Naive thymus-derived CD4-positive, alpha-beta T cell (primary cell): ENCODE measurements at regions not wholly inside any gene's neighbourhood (a gene's known extent, or its start where the extent isn't known, plus 50 kb on each side); places are given as distances from the start of the nearest gene placed in this dataset. TPM values are rescaled to one million over a fixed set of nuclear protein-coding genes. Genes with fewer than 3 reads are reported as not detected.

Source experiments
- ATAC-seq: fragments of 150-1000 bp; cut with Tn5 transposase; 2 replicates; pipeline ENCODE4 v1.10.0; 2021; ENCODE audit warnings: mild to moderate bottlenecking, moderate library complexity
- CTCF ChIA-PET: fragments of 350-600 bp; sonication (Branson Sonifier 250); formaldehyde crosslinking; loops from one replicate; lab custom pipeline; 2021; ENCODE audit warnings: antibody characterized with exemption; lab: Charles Lee
- POLR2A ChIA-PET: fragments of 350-600 bp; sonication (Branson Sonifier 250); formaldehyde crosslinking; loops from one replicate; lab custom pipeline; 2021; ENCODE audit warnings: antibody characterized with exemption, inconsistent platforms; lab: Charles Lee
- DNase-seq, 9 donors: peaks; one replicate each; pipeline versions ENCODE4 v3.0.0 to v3.0.0-alpha.2; 2020 to 2022; ENCODE audit warnings: mixed read lengths in 1 of 9
- H3K27ac ChIP-seq: one replicate; pipeline ENCODE4 v1.7.0; 2013; ENCODE audit warnings: mild to moderate bottlenecking, low read depth, low read length, moderate library complexity
- H3K27me3 ChIP-seq, 2 donors: one replicate each; pipeline ENCODE4 v1.7.0; 2013; ENCODE audit warnings: low read length in 2 of 2, mild to moderate bottlenecking in 2 of 2, moderate library complexity in 2 of 2; ENCODE audit not compliant: control insufficient read depth in 2 of 2, insufficient read depth in 2 of 2
- H3K36me3 ChIP-seq, 3 experiments: 1 replicate in 2 of 3; 2 replicates in 1 of 3; pipeline ENCODE4 v1.7.0; 2013; ENCODE audit warnings: low read length in 3 of 3, mild to moderate bottlenecking in 3 of 3, moderate library complexity in 1 of 3; ENCODE audit not compliant: insufficient read depth in 3 of 3, control insufficient read depth in 2 of 3
- H3K4me1 ChIP-seq, 2 donors: one replicate each; pipeline ENCODE4 v1.7.0; 2013; ENCODE audit warnings: low read length in 2 of 2, mild to moderate bottlenecking in 2 of 2, moderate library complexity in 1 of 2; ENCODE audit not compliant: control insufficient read depth in 2 of 2, insufficient read depth in 2 of 2
- H3K4me3 ChIP-seq: 2 replicates; pipeline ENCODE4 v1.7.0; 2013; ENCODE audit warnings: mild to moderate bottlenecking, low read length
- H3K9me3 ChIP-seq, 3 experiments: 1 replicate in 2 of 3; 2 replicates in 1 of 3; pipeline ENCODE4 v1.7.0; 2013; ENCODE audit warnings: low read length in 3 of 3; ENCODE audit not compliant: control insufficient read depth in 2 of 3
- H3K27ac Mint-ChIP-seq, 9 donors: one replicate each; pipeline ENCODE4 v1.8.0; 2020 to 2022; ENCODE audit warnings: mixed read lengths in 9 of 9, mild to moderate bottlenecking in 8 of 9, moderate library complexity in 5 of 9, inconsistent platforms in 2 of 9
- H3K27me3 Mint-ChIP-seq, 5 donors: one replicate each; pipeline ENCODE4 v1.8.0; 2021 to 2022; ENCODE audit warnings: mixed read lengths in 5 of 5, mild to moderate bottlenecking in 1 of 5
- H3K36me3 Mint-ChIP-seq, 5 donors: one replicate each; pipeline ENCODE4 v1.8.0; 2020 to 2022; ENCODE audit warnings: mixed read lengths in 5 of 5, mild to moderate bottlenecking in 3 of 5, inconsistent platforms in 1 of 5
- H3K4me1 Mint-ChIP-seq, 7 donors: one replicate each; pipeline ENCODE4 v1.8.0; 2020 to 2022; ENCODE audit warnings: mixed read lengths in 7 of 7, mild to moderate bottlenecking in 3 of 7, inconsistent platforms in 1 of 7
- H3K4me3 Mint-ChIP-seq, 10 donors: one replicate each; pipeline ENCODE4 v1.8.0; 2020 to 2022; ENCODE audit warnings: mild to moderate bottlenecking in 10 of 10, mixed read lengths in 10 of 10, moderate library complexity in 6 of 10, inconsistent platforms in 2 of 10
- H3K9me3 Mint-ChIP-seq, 11 donors: one replicate each; pipeline ENCODE4 v1.8.0; 2020 to 2022; ENCODE audit warnings: mixed read lengths in 11 of 11, mild to moderate bottlenecking in 4 of 11, inconsistent platforms in 1 of 11, moderate library complexity in 1 of 11
- intact Hi-C, 2 donors: fragments of 100-400 bp; cut with micrococcal nuclease; formaldehyde crosslinking; loops; one replicate each; pipeline ENCODE4 v1.15.1; 2023
- microRNA-seq: library from miRNA; unstranded; fragments of <30 nt; microRNA quantifications from one replicate; pipeline ENCODE4 v1.2.0, GENCODE V29; 2022; ENCODE audit warnings: borderline microRNAs expressed

DNA sequence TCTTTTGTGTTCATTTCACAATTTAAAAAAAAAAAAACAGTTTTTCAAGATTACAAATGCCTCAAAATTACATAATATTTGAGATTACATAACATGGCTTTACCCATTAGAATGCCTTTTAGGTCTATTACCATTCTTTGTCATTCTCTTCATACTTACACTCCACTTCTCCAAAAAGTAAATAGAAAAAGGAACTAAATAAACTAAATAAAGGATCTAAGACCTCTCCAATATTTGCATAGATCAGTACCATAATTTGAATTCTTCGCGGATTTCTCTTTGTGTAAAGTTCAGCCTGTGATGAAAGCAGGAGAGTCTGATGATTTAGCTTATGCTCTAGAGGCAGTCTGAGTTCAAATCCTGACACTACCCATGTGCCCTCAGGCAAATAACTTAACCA lies 56.4 kb upstream of the C1GALT1 start:
- POLR2A ChIA-PET = no interaction called here

DNA sequence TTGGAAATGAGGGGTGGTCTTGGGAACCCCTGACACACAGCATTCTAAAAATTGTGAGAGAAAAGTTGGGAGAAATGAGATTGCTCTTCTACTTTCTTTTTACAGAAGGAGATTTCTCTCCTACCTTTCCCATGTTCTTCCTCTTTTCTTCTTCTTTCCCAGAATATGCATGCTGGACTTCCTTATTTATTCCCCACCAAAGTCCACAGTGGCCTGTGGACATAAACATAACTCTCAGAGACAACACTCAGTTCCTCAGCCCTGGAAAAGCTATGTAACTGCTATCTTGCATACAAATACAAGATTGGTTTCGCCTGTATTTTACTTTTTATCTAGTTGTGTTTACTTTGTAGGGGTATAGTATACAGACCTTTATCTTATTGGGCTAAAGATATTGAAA lies 54.6 kb upstream of the C1GALT1 start:
- Mint-ChIP-seq H3K9me3 (peaks cover 0 to 2% (median 0%) of the 10 kb centered on the region in 11 donors), H3K27ac (no peak overlapping the region), H3K4me1 (peaks cover 3 to 11% (median 6%) of the 10 kb centered on the region in 7 donors), H3K4me3 (no peak overlapping the region), H3K27me3 (peaks cover 0 to 4% (median 0%) of the 10 kb centered on the region in 5 donors), H3K36me3 (no peaks in the 10 kb centered on the region)
- no peak overlapping the region for H3K27ac ChIP-seq
- ATAC-seq (no peak), DNase-seq (no peak)
- H3K4me3 ChIP-seq = no peak overlapping the region
- CTCF ChIA-PET = no interaction called here
- no peaks in the 10 kb centered on the region for H3K27me3 ChIP-seq
- no peaks in the 10 kb centered on the region for H3K4me1 ChIP-seq
- H3K36me3 ChIP-seq = no peaks in the 10 kb centered on the region
- POLR2A ChIA-PET = no interaction called here
- H3K9me3 ChIP-seq = no peaks in the 10 kb centered on the region
- intact Hi-C loops = no loop called here

More for the DNA sequence above, 56.4 kb upstream of the C1GALT1 start:
- Mint-ChIP-seq H3K9me3 (peaks cover 0 to 2% (median 0%) of the 10 kb centered on the region in 11 donors), H3K27me3 (peaks cover 0 to 4% (median 0%) of the 10 kb centered on the region in 5 donors), H3K27ac (no peak overlapping the region), H3K4me1 (peaks cover 0 to 6% (median 4%) of the 10 kb centered on the region in 7 donors), H3K4me3 (no peak overlapping the region), H3K36me3 (no peaks in the 10 kb centered on the region)
- Histone ChIP-seq H3K36me3 (no peaks in the 10 kb centered on the region), H3K4me3 (no peak overlapping the region), H3K4me1 (no peaks in the 10 kb centered on the region), H3K27me3 (no peaks in the 10 kb centered on the region), H3K27ac (no peak overlapping the region), H3K9me3 (no peaks in the 10 kb centered on the region)
- intact Hi-C loops = no loop called here
- ATAC-seq = peak; percentile 53
- DNase-seq = no peak
- CTCF ChIA-PET = no interaction called here

DNA sequence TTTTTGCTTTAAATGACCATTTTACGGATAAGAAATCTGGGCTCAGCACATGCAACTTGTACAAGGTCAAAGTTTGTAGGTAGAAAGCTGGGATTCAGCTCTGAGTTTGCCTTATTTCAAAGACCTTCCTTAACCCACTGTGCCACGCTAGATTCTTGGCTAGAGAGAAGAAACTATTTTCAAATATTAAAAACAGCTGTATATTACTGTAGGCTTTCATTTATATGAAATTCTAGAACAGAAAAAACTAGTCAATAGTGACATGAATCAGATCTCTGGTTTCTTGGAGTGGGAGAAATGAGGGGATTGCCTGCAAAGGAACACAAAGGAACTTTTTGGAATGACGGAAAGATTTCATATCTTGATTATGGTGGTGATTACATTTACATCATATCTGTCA lies 53.0 kb upstream of the C1GALT1 start:
- DNase-seq (no peak), ATAC-seq (no peak)
- Histone ChIP-seq H3K4me1 (no peaks in the 10 kb centered on the region), H3K4me3 (no peak overlapping the region), H3K9me3 (no peaks in the 10 kb centered on the region), H3K27me3 (no peaks in the 10 kb centered on the region), H3K27ac (no peak overlapping the region), H3K36me3 (no peaks in the 10 kb centered on the region)
- Mint-ChIP-seq H3K4me1 (peaks cover 0 to 11% (median 6%) of the 10 kb centered on the region in 7 donors), H3K9me3 (peaks cover 0 to 1% (median 0%) of the 10 kb centered on the region in 11 donors), H3K4me3 (no peak overlapping the region), H3K27ac (no peak overlapping the region), H3K36me3 (no peaks in the 10 kb centered on the region), H3K27me3 (peaks cover 0 to 3% (median 0%) of the 10 kb centered on the region in 5 donors)
- POLR2A ChIA-PET = interaction anchor here (0.5 to 1.1 kb wide), 3 partner anchors 9 to 53 kb away, joined by 3 to 4 read pairs (median 3); partner anchors contain the start of gene C1GALT1
- CTCF ChIA-PET = interaction anchor here (0.6 to 1.2 kb wide), 2 partner anchors 10 to 293 kb away, joined by 3 read pairs; no protein-coding TSS in a partner anchor
- intact Hi-C loops = no loop called here

DNA sequence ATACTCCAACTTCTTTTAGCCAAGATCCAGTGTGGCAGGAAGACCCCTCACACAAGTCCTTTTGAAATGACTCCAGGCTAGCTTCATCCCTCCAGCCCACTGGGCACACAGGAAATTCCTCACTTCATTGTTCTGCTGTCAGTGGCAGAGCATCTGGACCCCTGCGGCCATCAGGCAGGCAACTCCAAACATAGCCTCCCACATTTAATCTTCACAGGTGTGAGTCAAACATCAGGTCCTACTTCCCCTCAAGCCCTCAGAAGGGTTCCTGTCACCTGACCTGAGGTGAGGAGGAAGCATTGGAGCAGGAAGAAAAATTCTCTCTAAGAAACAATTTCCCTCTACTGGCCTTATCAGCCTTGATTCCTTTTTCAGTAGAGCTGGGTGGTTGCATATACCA lies 51.1 kb upstream of the C1GALT1 start:
- DNase-seq (no peak), ATAC-seq (no peak)
- Histone ChIP-seq H3K27ac (no peak overlapping the region), H3K4me1 (no peaks in the 10 kb centered on the region), H3K36me3 (no peaks in the 10 kb centered on the region), H3K27me3 (no peaks in the 10 kb centered on the region), H3K9me3 (no peaks in the 10 kb centered on the region), H3K4me3 (no peak overlapping the region)
- Mint-ChIP-seq H3K4me3 (no peak overlapping the region), H3K36me3 (no peaks in the 10 kb centered on the region), H3K27ac (no peak overlapping the region), H3K4me1 (peaks cover 0 to 17% (median 7%) of the 10 kb centered on the region in 7 donors), H3K27me3 (peaks cover 0 to 3% (median 0%) of the 10 kb centered on the region in 5 donors), H3K9me3 (peaks cover 0 to 6% (median 0%) of the 10 kb centered on the region in 11 donors)
- CTCF ChIA-PET = interaction anchor here (1.5 kb wide), 1 partner anchor 13 kb away, joined by 3 read pairs; no protein-coding TSS in a partner anchor
- POLR2A ChIA-PET = interaction anchor here (0.6 to 0.7 kb wide), 2 partner anchors 17 to 19 kb away, joined by 3 to 4 read pairs; no protein-coding TSS in a partner anchor
- intact Hi-C loops = no loop called here

Small RNA genes lying in the stretch of these regions (microRNA-seq; reads per million reads assigned to microRNA genes)
- not detected for gene MIR3683
